Suppressor macrophage (primary cell): ENCODE measurements at regions not wholly inside any gene's neighbourhood (a gene's known extent, or its start where the extent isn't known, plus 50 kb on each side); places are given as distances from the start of the nearest gene placed in this dataset.
"Not testable (repeated sequence)": the region's sequence is repeated elsewhere in the genome, so short reads cannot be mapped to it uniquely, and the experiment has no call there.

Source experiments
- DNase-seq, 4 experiments: peaks; one replicate each; pipeline ENCODE4 v3.0.0-alpha.2; 2020 to 2022

GRCh38 chr6:68575765-68576439 lies 59.2 kb upstream of the ADGRB3 start:
- DNase-seq: peak in 2 of 4 experiments; percentile 7 to 10

- DNase-seq: no peak
Observed at GRCh38 chr6:68572975-68573374, 62.1 kb upstream of the ADGRB3 start.

- DNase-seq: peak; percentile 25 to 61 (median 42)
Observed at GRCh38 chr6:68572525-68572924, 62.6 kb upstream of the ADGRB3 start.

GRCh38 chr6:68559716-68560115 lies 75.4 kb upstream of the ADGRB3 start:
- no peak for DNase-seq

- DNase-seq: no peak
Observed at GRCh38 chr6:68559070-68559469, 76.0 kb upstream of the ADGRB3 start.

- DNase-seq: no peak
Observed at GRCh38 chr6:68546620-68547019, 88.5 kb upstream of the ADGRB3 start.

GRCh38 chr6:68544450-68544849 lies 90.6 kb upstream of the ADGRB3 start:
- peak in 3 of 4 experiments; percentile 7 to 56 (median 8) for DNase-seq

GRCh38 chr6:68533339-68533795 lies 101.7 kb upstream of the ADGRB3 start:
- DNase-seq: peak in 1 of 4 experiments; percentile 1

GRCh38 chr6:68527691-68528090 lies 107.4 kb upstream of the ADGRB3 start:
- no peak for DNase-seq

GRCh38 chr6:68506911-68507310 lies 128.2 kb upstream of the ADGRB3 start:
- no peak for DNase-seq

GRCh38 chr6:68502946-68503345 lies 132.1 kb upstream of the ADGRB3 start:
- DNase-seq: no peak

GRCh38 chr6:68497927-68498326 lies 137.2 kb upstream of the ADGRB3 start:
- DNase-seq: no peak

GRCh38 chr6:68494880-68495279 lies 140.2 kb upstream of the ADGRB3 start:
- not testable (repeated sequence) for DNase-seq

- DNase-seq: no peak
Observed at GRCh38 chr6:68476611-68477010, 158.5 kb upstream of the ADGRB3 start.

- DNase-seq: no peak
Observed at GRCh38 chr6:68473433-68474210, 161.5 kb upstream of the ADGRB3 start.

GRCh38 chr6:68468244-68468884 lies 166.7 kb upstream of the ADGRB3 start:
- DNase-seq: no peak

GRCh38 chr6:68458447-68458846 lies 176.6 kb upstream of the ADGRB3 start:
- DNase-seq: no peak

GRCh38 chr6:68447112-68447511 lies 188.0 kb upstream of the ADGRB3 start:
- no peak for DNase-seq

GRCh38 chr6:68445926-68446325 lies 189.2 kb upstream of the ADGRB3 start:
- no peak for DNase-seq

- no peak for DNase-seq
Observed at GRCh38 chr6:68443704-68444103, 191.4 kb upstream of the ADGRB3 start.

GRCh38 chr6:68427630-68428029 lies 207.5 kb upstream of the ADGRB3 start:
- no peak for DNase-seq

- DNase-seq: no peak
Observed at GRCh38 chr6:68410021-68410420, 225.1 kb upstream of the ADGRB3 start.

GRCh38 chr6:68400396-68400795 lies 234.7 kb upstream of the ADGRB3 start:
- no peak for DNase-seq

GRCh38 chr6:68391953-68392352 lies 243.1 kb upstream of the ADGRB3 start:
- no peak for DNase-seq
